Progenitor cell of endocrine pancreas (in vitro differentiated cells): ENCODE measurements at regions not wholly inside any gene's neighbourhood (a gene's known extent, or its start where the extent isn't known, plus 50 kb on each side); places are given as distances from the start of the nearest gene placed in this dataset.

Experiments used
- DNase-seq: peaks from one replicate; pipeline ENCODE4 v3.0.0; 2021; ENCODE audit warnings: low spot score; ENCODE audit not compliant: unreplicated experiment
- H3K27ac Mint-ChIP-seq: 2 replicates; pipeline ENCODE4 v1.8.0; 2021; ENCODE audit warnings: mild to moderate bottlenecking, moderate library complexity, mixed read lengths
- H3K27me3 Mint-ChIP-seq: 2 replicates; pipeline ENCODE4 v1.8.0; 2021; ENCODE audit warnings: mixed read lengths
- H3K36me3 Mint-ChIP-seq: 2 replicates; pipeline ENCODE4 v1.8.0; 2022; ENCODE audit warnings: mixed read lengths; ENCODE audit not compliant: insufficient read depth
- H3K4me1 Mint-ChIP-seq: 2 replicates; pipeline ENCODE4 v1.8.0; 2021; ENCODE audit warnings: low read depth, mixed read lengths
- H3K4me3 Mint-ChIP-seq: 2 replicates; pipeline ENCODE4 v1.8.0; 2021; ENCODE audit warnings: low read depth, mild to moderate bottlenecking, moderate library complexity, mixed read lengths
- H3K9me3 Mint-ChIP-seq: 2 replicates; pipeline ENCODE4 v1.8.0; 2021; ENCODE audit warnings: low read depth, mixed read lengths
- TF ChIP-seq, protein P1 (sequence below): fragments of 200-600 bp; sonication (generic); IDR thresholded peaks from one replicate; pipeline ENCODE4 v1.5.0; 2021; ENCODE audit warnings: antibody characterized with exemption, mild to moderate bottlenecking; ENCODE audit not compliant: unreplicated experiment

DNA sequence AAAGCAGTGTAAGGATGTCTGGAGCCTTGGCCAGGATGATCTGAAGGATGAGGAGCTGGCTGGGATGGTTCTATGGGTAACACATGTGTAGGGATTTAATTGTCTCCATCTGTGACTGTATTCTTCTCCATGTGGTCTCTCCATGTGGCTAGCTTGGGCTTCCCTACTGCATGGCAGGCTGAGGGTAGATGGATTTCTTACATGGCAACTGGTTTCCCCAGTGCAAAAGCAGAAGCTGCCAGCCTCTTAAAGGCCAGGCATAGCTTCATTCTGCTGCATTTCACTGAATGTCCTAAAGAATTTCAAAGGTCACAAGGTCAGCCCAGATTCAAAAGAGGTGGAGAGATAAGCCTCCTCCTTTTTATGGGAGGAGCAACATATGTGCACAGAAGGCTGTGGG, 61.7 kb downstream of the XCL2 start:
- H3K27ac Mint-ChIP-seq: no peak overlapping the region
- TF ChIP-seq, protein P1, sequence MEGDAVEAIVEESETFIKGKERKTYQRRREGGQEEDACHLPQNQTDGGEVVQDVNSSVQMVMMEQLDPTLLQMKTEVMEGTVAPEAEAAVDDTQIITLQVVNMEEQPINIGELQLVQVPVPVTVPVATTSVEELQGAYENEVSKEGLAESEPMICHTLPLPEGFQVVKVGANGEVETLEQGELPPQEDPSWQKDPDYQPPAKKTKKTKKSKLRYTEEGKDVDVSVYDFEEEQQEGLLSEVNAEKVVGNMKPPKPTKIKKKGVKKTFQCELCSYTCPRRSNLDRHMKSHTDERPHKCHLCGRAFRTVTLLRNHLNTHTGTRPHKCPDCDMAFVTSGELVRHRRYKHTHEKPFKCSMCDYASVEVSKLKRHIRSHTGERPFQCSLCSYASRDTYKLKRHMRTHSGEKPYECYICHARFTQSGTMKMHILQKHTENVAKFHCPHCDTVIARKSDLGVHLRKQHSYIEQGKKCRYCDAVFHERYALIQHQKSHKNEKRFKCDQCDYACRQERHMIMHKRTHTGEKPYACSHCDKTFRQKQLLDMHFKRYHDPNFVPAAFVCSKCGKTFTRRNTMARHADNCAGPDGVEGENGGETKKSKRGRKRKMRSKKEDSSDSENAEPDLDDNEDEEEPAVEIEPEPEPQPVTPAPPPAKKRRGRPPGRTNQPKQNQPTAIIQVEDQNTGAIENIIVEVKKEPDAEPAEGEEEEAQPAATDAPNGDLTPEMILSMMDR: no peak
- H3K27me3 Mint-ChIP-seq: no peaks in the 10 kb centered on the region
- peaks cover 8% of the 10 kb centered on the region for H3K9me3 Mint-ChIP-seq
- peaks cover 11% of the 10 kb centered on the region for H3K4me1 Mint-ChIP-seq
- no peak overlapping the region for H3K4me3 Mint-ChIP-seq
- no peak for DNase-seq
- H3K36me3 Mint-ChIP-seq: no peaks in the 10 kb centered on the region

DNA sequence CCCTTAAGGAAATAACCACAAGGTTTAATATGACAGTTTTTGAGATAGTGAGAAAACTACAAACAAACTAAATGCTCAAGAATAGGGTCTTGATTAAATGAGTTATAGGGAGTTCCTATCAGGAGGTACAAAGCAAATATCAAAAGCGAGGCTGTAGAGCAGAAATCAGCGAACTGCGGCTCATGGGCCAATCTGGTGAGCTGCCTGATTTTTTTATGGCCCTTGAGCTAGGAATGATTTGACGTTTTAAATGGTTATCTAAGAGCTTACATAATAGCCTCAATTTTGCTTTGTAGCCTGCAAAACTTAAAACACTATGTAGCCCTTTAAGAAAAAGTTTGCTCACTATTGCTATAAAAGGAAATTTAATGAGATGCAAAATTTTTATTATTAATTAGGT, 62.2 kb downstream of the XCL2 start:
- Mint-ChIP-seq H3K27me3 (no peaks in the 10 kb centered on the region), H3K27ac (no peak overlapping the region), H3K36me3 (no peaks in the 10 kb centered on the region), H3K4me3 (no peak overlapping the region), H3K4me1 (peaks cover 11% of the 10 kb centered on the region), H3K9me3 (peaks cover 8% of the 10 kb centered on the region)
- DNase-seq: no peak
- TF ChIP-seq, protein P1: no peak

DNA sequence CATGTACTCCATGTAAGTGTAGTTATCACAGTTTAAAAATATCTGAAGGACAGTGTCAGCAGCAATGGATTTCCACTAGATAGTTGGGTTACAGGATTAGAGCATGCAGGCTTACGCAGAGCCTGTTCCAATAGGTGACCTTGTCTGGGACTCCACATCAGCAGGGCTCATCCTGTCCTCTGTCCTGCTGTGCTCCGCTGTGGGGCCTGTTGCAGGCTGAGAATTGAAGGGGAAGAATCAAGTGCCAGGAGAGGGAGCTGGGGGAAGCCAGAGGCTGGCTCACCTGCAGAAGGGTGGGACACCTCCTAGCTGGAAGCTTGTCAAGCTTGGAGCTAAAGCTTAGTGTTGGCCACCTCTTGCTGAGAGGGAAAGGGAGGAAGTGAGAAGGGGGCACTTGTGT, 62.8 kb downstream of the XCL2 start:
- H3K27me3 Mint-ChIP-seq: no peaks in the 10 kb centered on the region
- TF ChIP-seq, protein P1: no peak
- no peak for DNase-seq
- peaks cover 11% of the 10 kb centered on the region for H3K4me1 Mint-ChIP-seq
- no peak overlapping the region for H3K4me3 Mint-ChIP-seq
- no peak overlapping the region for H3K27ac Mint-ChIP-seq
- peaks cover 3% of the 10 kb centered on the region for H3K9me3 Mint-ChIP-seq
- no peaks in the 10 kb centered on the region for H3K36me3 Mint-ChIP-seq

DNA sequence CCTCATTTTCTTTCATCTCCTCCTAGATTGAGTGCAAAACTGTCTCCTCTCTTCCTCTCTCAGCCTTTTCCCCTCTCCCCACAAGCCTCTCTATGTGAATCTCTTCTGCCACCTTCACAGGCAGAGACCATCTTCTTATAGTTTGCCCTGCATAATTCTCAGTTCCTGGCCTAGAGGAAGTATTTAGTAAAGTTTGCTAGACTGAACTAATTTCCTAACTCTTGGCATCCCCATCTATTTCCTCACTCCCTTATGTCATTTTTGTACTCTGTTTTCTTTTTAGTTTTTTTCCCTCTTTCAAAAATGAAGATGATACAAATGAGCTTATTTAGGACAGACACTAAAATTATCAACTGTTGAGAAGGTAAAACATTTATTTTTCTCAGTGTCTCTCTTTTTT, 66.0 kb downstream of the XCL2 start:
- H3K27ac Mint-ChIP-seq: no peak overlapping the region
- H3K4me3 Mint-ChIP-seq: no peak overlapping the region
- DNase-seq: no peak
- no peaks in the 10 kb centered on the region for H3K27me3 Mint-ChIP-seq
- peaks cover 5% of the 10 kb centered on the region for H3K36me3 Mint-ChIP-seq
- peaks cover 11% of the 10 kb centered on the region for H3K4me1 Mint-ChIP-seq
- TF ChIP-seq, protein P1: no peak
- H3K9me3 Mint-ChIP-seq: peaks cover 15% of the 10 kb centered on the region

DNA sequence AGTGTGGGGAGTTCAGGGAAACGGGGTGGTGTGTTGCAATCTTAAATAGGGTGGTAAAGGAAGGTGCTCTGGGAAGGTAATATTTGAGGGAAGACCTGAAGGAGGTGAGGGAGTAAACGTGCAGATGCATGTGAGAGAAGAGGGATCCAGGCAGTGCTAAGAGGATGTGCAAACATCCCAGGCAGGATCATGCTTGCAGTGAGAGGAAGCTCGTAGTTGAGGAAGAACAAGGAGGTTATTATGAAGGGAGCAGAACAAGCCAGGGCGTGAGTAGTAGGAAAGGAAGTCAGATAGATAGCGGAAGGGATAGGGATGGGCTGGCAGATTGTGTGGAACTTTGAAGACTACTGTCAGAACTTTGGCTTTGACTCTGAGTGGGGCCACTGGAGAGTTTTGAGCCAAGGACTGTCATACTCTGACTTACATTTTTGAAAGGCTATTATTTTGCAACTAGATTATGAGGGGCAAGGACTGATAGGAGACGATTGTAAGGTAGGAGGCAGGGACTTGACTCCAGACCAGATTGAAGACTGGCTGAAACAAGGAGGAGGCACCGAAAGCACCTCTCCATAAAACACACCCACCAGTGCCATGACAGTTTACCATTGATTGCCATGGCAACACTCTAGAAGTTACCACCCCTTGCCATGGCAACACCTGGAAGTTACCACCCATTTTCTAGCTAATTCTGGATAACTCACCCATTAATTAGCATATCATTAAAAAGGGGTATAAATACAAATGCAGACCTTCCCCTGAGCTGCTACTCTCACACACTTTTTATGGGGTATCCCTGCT, 67.0 kb downstream of the XCL2 start:
- TF ChIP-seq, protein P1: no peak
- peaks cover 12% of the 10 kb centered on the region for H3K9me3 Mint-ChIP-seq

More for the DNA sequence above, 67.0 kb downstream of the XCL2 start:
- DNase-seq: no peak
- H3K4me3 Mint-ChIP-seq: no peak overlapping the region
- H3K27ac Mint-ChIP-seq: no peak overlapping the region
- peaks cover 6% of the 10 kb centered on the region for H3K4me1 Mint-ChIP-seq
- peaks cover 5% of the 10 kb centered on the region for H3K36me3 Mint-ChIP-seq
- H3K27me3 Mint-ChIP-seq: no peaks in the 10 kb centered on the region
